Activated CD8-positive, alpha-beta memory T cell treated with anti-CD3 and anti-CD28 coated beads for 1 hour (primary cell): ENCODE measurements at regions not wholly inside any gene's neighbourhood (a gene's known extent, or its start where the extent isn't known, plus 50 kb on each side); places are given as distances from the start of the nearest gene placed in this dataset.

Experiments used
- DNase-seq, 2 donors: peaks; one replicate each; pipeline ENCODE4 v3.0.0-alpha.2; 2020; ENCODE audit warnings: low read depth in 1 of 2; ENCODE audit errors: extremely low read depth in 1 of 2

DNA sequence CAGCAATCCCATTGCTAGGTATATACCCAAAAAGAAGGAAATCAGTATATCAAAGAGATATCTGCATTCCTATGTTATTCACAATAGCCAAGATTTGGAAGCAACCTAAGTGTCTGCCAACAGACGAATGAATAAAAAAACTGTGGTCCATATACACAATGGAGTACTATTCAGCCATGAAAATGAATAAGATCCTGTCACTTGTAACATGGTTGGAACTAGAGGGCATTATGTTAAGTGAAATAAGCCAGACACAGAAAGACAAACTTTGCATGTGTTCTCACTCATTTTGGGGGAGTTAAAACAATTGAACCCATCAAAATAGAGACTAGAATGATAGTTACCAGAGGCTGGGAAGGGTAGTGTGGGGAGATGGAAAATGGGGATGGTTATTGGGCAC lies 323.5 kb upstream of the NFE2L3 start:
- DNase-seq: no peak

DNA sequence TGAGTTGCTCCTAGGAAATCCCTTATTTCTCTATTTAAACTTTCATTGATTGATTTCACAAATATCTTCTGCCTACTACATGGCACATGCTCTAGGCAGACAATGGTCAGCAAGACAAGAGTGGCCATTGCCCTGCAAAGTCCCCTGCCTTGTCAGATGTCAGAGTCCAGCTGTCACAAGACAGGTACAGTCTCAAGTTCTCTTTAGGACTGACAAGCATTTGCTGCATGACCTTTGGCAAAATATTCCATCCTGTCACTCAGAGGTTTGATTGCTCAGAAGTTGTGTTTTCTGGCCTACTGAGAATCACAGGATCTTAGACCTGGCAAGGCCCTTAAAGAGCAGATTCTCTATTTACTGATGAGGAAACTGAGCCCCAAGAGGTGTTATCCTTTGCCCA lies 322.3 kb upstream of the NFE2L3 start:
- no peak for DNase-seq

DNA sequence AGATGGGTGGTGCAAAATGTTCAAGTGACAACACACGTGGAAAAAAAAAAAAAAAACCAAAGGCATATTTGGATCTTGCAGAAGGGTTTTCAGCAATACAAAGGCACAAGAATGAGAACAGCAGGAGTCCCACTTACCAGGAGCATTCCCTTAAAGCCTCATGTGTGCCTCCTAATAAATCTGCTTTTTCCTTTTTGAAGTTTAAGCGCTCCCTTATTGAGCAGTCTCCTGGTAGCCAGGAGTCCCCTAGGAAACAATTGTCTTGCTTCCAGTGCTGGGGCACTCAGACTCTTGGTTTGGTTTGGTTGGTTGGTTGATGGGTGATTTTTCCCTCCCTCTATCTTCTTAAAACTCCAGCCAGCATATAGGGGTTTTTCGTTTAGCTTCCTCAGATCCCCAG lies 321.8 kb upstream of the NFE2L3 start:
- no peak for DNase-seq

DNA sequence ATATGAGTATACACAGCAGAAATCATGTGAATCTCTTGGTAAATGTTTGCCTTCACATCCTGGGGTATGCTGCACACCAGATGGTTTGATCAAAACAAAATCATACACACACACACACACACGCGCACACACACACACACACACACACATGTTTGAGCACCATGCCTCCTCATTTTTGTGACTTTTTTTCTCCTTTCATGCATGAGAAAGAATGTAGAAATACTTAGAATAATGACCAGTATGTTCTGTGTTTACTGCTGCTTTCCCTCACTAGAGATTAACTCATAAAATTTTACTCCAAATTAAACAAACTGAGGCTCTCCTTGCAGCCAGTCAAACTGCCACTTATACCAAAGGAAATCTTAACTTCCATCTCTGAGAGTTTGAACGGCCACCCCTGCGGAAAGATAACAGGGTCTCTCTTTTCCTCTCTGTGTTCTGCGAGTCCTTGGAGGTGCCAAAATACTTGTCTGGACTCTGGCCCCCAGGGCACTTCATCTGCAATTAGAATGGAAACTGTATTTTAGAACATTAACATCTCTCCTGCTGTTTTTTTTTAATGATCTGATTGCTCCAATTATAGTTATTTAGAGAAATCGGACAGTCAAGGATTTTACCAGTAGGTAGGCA lies 320.8 kb upstream of the NFE2L3 start:
- no peak for DNase-seq

DNA sequence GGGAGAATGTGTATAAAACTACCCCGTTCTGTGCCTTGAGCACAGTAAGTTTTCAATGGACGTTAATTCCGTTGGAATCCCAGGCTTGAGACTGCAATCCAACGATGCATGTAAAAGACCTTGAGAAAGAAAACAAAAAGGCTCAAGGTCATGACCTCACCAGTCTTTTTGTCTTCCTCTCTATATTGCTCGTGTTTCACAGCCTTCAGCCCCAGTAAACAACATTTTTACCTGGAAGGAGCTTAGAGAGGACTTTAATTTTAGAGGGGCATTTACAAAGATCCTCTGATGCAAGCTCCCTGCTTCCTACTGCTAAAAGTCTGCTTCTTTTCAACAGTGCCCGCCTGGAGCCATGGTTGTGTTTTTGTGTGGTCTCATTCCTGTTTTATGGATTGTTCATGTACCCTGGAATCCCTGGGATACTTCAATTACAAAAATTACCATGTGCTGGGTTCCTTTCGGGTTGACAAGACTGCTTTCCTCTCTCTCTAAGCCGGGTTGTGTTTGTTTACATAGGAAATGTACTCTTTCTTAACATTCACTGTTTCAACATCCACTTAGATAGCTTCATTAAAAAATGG lies 320.1 kb upstream of the NFE2L3 start:
- no peak for DNase-seq

DNA sequence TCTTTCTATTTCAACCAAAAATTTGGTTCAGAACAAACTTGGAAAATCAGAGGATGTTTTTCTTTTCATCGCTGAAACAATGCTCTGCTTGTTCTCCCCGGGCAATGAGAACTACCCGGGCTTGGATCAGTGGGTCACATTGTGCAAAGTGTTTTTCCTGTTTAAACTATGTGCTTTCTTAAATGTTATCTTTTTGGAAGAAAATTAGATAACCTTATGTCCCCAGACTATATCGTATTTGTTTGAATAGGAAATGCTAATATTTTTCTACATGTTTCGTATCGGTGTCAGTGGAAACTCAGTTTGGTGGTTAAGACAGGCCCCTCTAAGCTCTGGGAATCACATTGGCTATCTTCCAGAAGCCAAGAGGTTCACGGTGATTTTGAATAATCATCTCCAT lies 319.5 kb upstream of the NFE2L3 start:
- DNase-seq: no peak

DNA sequence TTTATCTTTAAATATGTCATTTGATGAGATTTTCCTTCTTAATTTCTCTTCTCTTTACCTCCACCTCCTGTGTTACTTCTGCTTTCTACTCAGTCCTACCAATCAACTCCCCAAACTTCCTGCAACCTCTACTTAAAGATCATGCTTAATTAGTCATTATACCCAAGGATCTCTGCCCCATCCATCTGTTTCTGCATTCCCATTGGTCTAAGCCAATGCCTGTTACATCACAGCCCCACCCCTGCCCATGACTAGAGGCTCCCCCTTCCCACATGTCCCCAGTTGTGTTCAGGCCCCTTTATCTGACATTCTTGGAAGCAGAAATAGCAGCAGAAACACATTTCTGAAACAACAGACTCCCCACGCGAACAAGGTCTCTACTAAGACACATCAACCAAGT lies 319.1 kb upstream of the NFE2L3 start:
- no peak for DNase-seq

DNA sequence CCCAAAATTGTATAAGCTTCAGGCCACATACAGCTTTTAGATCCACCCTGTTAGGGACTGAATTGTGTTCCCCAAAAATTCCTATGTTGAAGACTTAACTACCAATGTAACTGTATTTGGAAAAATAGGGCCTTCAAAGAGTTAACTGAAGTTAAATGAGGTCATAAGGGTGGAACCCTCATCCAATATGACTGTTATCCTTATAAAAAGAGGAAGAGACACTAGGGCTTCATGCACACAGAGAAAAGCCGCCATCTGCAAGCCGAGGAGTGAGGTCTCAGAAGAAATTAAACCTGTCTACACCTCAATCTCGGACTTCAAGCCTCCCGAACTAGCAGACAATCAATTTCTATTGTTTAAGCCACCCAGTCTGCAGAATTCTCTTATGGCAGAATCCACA lies 317.9 kb upstream of the NFE2L3 start:
- DNase-seq: no peak

DNA sequence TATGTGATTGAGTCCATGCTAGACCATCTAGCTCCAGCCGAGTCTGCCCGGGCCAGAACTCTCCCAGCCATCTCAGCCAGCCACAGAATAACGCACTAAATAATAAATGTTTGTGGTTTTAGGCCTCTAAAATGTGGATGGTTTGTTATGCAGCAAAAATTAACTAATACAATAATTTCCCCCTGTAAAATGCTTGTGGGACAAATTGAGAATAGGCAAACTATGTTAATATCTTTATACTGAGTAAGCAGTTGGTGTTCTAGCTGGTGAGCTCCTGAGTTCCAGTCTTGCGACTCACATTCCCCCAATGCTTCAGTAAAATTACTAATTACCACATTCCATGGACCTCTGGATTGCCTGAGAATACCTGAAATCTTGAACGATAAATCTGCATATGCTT lies 316.8 kb upstream of the NFE2L3 start:
- DNase-seq: no peak

DNA sequence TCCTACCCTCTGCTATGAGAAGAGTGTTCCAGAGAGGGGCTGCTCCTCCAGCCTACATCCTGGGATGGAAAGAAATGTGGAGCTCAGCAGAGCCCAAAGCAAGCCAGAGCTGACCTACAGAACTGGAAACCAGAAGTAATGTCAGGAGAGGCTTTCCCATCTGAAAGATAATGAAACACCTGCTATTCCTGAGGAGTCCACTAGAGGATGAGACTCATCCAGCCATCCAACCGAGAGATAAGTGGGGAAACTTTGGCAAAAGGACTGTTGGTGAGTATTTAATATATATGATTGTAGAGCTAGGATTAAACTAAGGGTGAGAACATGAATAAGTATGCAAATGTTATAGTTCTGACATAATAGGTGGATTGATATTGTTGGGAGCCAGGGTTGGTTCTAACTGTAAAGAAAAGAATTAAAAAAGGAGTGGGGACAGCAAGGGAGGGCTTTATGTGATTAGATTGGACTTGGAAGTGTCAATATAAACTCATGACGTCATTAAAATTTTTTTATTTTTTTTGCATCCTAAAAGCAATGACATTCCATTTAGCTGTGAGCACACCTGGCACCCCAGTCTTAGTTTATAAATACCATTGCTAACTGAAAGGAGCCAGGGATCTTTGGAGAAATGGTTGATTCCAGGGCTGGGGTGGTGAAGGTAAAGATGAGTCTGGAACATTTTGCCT lies 312.8 kb upstream of the NFE2L3 start:
- DNase-seq: no peak

DNA sequence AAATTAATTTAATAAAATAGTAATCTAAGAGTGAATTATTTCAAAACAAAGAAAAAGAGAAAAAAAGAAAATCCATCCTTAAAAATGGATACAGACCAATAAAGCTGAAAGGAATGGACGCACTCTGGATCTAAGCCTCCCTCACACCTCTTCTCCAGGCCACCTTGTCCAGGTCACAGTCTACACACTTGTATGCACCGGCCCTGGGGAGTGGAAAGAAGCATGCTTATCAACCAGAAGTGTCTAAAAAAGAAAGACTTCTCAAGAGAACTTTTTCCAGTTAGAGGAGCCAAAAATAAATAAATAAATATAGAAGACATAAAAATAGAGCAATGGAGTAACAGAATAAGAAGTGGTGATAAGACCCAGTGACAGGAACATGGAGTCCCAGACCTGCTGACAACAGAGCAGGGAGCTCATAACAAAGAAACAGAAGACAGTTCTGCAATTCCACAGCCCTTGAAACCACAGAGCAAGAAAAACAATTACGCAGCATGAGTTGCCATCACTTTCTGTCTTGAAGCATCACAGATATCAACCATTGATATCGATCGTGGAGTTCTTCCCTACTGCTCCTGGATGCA lies 311.7 kb upstream of the NFE2L3 start:
- no peak for DNase-seq

DNA sequence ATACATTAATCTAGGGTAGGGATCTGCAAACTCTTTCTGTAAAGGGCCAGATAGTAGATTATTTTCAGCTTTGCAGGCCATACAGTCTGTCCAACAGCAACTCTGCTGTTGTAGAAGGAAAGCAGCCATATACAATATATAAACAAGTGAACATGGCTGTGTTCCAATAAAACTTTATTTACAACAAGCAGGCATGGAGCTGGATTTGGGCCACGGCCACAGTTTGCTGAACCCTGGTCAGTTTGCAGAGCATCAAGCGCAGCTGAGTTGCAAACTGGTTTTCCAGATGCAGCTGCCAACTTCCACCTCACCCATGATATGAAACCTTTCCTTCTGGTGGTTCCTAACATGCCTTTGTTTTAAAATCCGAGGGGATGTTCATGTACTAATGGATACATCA lies 310.4 kb upstream of the NFE2L3 start:
- DNase-seq: no peak

DNA sequence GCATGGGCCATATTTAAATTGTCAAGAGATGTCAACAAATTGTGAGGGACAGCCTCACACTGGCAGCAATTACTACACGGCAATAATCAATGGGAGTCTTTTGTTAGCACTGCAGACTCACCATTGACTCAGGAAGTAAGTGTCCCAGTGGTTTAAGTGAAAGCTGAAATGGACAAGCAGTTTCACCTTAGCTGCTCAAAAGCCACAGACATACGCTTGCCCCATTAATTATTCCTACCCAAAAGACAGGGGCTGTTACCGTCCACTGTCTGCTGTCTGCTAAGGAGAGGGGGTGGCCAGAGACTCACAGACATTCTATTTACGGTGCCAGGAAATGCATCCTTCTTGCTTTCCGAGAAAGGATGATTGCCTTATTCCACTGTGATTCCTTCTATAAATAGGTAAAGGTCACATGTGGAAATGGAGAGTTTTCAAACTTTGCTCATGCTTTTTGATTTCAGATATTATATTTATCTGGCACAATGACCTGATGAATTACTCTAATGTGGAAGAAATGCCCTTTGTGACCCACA lies 309.7 kb upstream of the NFE2L3 start:
- DNase-seq: no peak

DNA sequence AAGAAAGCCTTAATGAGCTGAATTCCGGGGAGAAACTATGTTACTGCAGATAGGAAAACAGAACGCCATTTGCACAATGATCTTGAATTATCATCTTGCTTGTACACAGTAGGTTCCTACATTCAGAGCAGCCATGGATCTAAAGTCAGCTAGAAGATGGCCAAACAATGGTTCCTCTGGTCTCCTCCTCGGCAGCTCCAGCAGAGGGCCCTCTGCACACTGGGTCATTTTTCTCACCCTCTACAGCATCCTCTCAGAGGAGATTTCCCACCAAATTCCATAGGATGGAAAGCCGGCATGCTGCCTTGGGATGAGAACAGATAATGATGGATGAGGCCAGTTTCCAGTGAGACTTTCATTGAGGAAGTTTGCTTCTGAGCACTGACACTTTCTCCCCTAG lies 308.5 kb upstream of the NFE2L3 start:
- no peak for DNase-seq

DNA sequence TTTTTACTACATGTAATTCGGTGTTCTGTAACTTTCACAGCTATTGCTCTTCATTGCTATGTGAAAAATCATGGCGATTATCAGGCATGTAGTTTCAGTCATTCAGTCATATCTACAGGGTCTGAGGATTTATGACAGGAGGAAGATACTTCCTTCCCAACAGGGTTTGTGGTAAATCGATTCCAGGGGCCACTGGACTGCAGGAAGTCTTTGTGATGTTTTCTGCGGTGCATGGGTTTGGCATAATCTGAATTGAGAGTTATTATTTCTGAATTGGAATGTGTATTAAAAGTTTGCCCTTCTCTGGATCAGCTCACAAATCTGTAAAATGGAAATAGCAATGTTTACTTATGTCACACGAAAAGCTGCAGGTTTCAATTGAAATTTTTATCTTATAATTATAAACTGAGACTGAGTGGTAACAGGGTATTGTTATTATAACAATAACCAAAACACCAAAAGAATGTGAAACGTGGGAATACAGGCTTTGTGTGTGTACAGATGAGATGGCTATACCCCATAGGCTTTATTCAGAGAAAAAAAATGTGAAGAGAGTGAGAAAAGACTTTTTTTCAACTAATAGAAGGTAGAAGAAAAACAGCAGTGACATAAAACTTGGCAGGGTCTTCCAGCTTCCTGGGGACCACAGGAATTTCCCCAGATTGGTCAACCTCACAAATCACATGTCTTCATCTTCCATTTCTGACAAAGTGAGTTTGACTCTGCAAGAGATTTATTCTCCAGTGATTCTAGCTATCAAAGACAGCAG lies 307.7 kb upstream of the NFE2L3 start:
- no peak for DNase-seq

DNA sequence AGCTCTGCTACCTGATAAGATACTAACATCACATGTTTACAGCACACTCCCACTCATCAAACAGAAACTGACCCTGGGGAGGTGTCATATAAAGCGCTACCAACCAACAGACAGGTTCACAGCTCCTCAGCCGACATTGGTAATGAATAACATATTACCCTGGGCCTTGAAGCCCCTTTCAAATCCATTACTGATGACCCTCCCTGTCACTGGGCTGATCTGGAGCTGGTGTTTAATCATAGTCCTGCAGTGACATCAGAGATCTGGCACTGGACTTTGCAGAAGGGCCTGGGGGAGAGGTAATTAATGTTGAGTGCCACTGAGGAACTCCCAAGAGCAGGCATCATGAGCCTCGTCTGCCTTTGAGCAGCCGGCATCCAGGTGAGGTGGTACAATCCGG lies 306.5 kb upstream of the NFE2L3 start:
- no peak for DNase-seq

DNA sequence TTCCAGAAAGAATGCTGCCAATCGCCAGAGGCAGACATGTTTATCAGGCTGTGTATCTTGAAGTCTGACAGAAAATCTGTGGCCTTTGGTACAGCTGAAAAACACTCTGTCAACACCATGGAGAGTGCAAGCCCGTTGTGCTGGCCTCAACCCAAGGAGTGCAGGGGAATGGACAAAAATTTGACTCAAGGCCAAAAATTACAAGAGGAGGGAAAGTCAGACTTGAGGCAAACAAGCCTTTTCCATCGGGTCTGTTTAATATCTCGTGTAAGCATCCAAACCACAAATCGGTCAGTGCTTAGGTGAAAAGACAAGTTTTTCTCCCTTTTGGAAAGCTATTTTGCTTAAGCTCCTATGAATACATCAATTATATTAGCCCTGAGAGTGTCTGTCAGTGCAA lies 305.3 kb upstream of the NFE2L3 start:
- no peak for DNase-seq

DNA sequence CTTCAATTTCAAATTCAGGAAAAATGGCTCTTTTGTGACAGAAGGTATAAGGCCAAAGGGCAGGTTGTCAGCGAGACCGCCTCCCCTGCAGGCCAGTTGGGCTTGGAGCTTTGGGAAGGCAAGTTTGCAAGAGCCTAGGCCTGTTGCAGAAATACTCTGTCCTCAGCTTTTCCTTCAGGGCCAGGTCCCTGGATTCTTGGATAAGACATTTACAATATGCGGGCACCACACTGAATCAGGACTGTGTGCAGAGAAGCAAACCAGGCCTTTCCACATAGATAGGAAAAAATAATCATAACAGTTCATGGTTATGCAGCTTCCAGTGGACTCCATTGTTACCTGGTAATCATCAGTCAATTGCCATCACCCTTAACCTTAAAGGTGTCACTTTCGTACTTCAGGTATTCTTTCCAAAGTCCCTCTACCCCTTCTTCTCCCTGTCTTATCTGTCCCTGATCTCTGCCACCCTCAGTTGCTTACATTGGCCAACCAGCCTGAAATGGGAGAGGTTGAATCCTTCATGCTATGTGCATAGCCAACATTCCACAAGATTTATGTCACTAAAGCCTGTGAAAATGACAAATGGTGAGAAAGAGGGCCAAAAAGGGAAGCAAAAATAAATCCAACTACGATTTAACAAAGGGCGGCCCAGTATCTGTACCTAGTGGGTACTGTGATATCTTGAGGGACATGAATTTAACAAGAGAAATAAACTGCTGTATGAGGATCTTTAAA lies 304.5 kb upstream of the NFE2L3 start:
- no peak for DNase-seq

DNA sequence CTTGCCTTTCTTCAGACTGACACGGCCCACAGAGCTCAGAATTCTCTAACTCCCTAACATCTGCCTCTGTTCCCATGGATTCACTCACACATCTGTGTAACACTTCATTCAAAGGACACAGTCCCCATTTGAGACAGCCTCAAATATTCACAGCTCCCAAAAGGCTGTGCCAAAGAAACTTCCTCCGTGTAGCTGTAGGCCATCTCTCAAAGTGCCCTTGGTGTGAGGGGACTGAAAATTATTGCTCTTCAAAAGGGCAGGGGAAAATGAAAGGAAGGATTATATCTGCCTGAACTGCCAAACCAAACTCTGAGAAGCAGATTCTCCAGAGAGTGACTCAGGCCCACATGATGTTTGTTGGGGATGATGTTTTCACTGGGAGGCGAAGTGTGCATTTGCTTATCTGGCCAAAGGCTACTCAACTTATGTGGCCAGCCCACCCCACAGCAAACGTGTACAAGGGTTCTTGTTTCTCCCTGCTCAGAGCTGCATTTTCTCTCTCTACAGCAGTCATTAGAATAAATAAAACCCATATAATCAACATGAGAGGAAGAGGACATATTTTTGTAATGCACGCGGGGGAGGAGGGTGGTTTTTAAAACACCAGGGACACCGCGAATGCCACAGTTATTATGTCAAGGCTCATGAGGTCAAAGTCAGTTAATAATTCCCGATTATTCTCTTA lies 302.4 kb upstream of the NFE2L3 start:
- no peak for DNase-seq

DNA sequence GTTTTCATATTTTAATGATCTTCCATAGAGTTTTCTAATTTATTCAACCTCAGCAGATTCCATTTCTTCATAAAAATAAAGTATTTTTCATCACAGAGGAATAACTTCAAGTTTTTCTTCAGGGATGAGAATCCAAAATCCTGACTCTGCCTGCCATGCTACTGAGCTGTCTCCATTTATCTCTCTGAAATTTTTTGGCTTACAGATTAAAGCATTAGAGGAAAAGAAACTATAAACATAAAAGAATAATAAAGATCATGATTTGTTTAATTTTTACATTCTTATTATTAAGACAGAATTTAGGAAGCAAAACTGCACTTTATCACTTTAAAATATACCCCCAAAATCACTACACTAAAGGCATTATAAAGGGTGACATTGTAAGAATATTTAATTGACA lies 301.8 kb upstream of the NFE2L3 start:
- DNase-seq: no peak
